PC-3 (cell line): ENCODE measurements at regions not wholly inside any gene's neighbourhood (a gene's known extent, or its start where the extent isn't known, plus 50 kb on each side); places are given as distances from the start of the nearest gene placed in this dataset.

ENCODE experiments used
- EZH2phosphoT487 ChIP-seq: fragments of 300-600 bp; sonication (generic); IDR thresholded peaks from 2 replicates; pipeline ENCODE4 v1.6.1; 2018; ENCODE audit warnings: mild to moderate bottlenecking, antibody characterized with exemption, low read length, borderline replicate concordance
- TF ChIP-seq, protein P1 (sequence below): fragments of 300-600 bp; sonication (generic); conservative IDR thresholded peaks from 2 replicates; pipeline ENCODE4 v1.5.1; 2017; ENCODE audit warnings: antibody characterized with exemption, low read depth, mild to moderate bottlenecking, low read length

DNA sequence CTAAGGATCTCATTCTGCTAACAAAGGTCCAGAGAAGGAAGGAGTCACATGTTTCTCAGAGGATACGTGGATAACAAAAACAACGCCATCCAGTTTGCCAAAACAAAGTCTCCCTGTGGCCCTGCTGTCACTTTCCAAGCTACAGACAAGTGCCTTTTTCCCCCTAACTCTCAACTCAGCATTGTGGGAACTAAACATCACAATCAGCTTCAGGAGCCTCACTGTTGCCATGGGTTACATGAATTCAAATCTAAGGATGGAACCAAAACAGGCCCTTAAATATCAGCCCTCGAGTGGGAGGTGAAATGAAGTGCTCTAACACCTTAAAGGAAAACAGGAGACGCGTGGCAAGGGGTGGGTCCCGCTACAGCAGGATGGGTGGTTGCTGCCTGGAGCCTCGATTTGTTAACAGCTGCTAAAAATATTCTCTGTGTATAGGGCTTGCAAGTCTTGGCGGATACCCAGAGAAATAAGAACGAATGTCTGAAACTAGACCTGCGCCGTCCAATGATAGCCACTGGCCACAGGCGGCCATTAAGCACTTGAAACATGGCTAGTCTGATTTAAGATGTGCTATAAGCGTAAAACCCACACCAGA is 66.4 kb upstream of the SOD1 start:
- TF ChIP-seq, protein P1, sequence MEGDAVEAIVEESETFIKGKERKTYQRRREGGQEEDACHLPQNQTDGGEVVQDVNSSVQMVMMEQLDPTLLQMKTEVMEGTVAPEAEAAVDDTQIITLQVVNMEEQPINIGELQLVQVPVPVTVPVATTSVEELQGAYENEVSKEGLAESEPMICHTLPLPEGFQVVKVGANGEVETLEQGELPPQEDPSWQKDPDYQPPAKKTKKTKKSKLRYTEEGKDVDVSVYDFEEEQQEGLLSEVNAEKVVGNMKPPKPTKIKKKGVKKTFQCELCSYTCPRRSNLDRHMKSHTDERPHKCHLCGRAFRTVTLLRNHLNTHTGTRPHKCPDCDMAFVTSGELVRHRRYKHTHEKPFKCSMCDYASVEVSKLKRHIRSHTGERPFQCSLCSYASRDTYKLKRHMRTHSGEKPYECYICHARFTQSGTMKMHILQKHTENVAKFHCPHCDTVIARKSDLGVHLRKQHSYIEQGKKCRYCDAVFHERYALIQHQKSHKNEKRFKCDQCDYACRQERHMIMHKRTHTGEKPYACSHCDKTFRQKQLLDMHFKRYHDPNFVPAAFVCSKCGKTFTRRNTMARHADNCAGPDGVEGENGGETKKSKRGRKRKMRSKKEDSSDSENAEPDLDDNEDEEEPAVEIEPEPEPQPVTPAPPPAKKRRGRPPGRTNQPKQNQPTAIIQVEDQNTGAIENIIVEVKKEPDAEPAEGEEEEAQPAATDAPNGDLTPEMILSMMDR, result no peak
- no peak for TF ChIP-seq EZH2phosphoT487
